Activated naive CD4-positive, alpha-beta T cell treated with anti-CD3 and anti-CD28 coated beads, Interleukin-2, amount 10 ng/mL, durations not matched to agents 7 days and 5 days (primary cell): ENCODE measurements at regions not wholly inside any gene's neighbourhood (a gene's known extent, or its start where the extent isn't known, plus 50 kb on each side); places are given as distances from the start of the nearest gene placed in this dataset.
"Not testable (repeated sequence)": the region's sequence is repeated elsewhere in the genome, so short reads cannot be mapped to it uniquely, and the experiment has no call there.

Experiments
- CTCF ChIA-PET: fragments of 350-600 bp; sonication (Branson Sonifier 250); formaldehyde crosslinking; loops from one replicate; lab custom pipeline; 2021; ENCODE audit warnings: antibody characterized with exemption; lab: Charles Lee
- DNase-seq: peaks from one replicate; pipeline ENCODE4 v3.0.0-alpha.2; 2020
- H3K27ac Mint-ChIP-seq: one replicate; pipeline ENCODE4 v1.8.0; 2021; ENCODE audit warnings: mild to moderate bottlenecking, moderate library complexity, mixed read lengths
- H3K27me3 Mint-ChIP-seq: one replicate; pipeline ENCODE4 v1.8.0; 2021; ENCODE audit warnings: mild to moderate bottlenecking, mixed read lengths
- H3K36me3 Mint-ChIP-seq: one replicate; pipeline ENCODE4 v1.8.0; 2021; ENCODE audit warnings: mixed read lengths
- H3K4me1 Mint-ChIP-seq: one replicate; pipeline ENCODE4 v1.8.0; 2021; ENCODE audit warnings: mixed read lengths
- H3K4me3 Mint-ChIP-seq: one replicate; pipeline ENCODE4 v1.8.0; 2021; ENCODE audit warnings: mild to moderate bottlenecking, moderate library complexity, mixed read lengths
- H3K9me3 Mint-ChIP-seq: one replicate; pipeline ENCODE4 v1.8.0; 2021; ENCODE audit warnings: mixed read lengths

DNA sequence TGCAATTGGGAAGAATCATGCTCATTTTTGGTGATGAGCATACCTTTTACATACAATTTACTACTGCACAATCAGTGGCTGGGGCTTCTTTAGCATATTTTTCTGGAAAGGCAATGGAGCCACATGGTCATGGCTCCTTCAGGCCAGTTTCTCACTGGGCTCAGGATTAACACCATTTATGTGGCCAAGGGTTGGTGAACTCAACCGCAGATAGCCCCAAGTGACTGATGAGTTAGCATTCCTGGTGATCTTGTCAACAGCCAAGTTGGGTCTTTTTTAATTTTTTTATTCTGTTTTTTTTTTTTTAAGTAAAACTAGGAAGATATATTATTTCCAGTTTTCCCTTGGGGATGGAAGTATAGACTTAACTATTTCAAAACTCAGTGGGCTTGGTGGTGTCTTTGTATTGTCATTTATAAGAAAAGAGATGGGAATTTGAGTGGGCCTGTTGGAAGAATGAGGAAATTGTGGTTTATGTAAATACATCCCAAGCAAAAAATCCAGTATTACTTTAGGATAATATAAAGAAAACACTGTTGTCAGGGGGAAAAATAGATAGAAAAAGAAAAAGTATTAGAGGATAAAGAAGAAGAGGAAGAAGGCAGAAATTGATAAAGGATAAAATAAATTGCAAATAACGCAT is 397.4 kb downstream of the MAFB start:
- Mint-ChIP-seq H3K9me3 (no peaks in the 10 kb centered on the region), H3K27me3 (no peaks in the 10 kb centered on the region), H3K36me3 (no peaks in the 10 kb centered on the region), H3K27ac (no peak overlapping the region), H3K4me1 (no peaks in the 10 kb centered on the region), H3K4me3 (no peak overlapping the region)
- CTCF ChIA-PET, result no interaction called here
- no peak for DNase-seq

DNA sequence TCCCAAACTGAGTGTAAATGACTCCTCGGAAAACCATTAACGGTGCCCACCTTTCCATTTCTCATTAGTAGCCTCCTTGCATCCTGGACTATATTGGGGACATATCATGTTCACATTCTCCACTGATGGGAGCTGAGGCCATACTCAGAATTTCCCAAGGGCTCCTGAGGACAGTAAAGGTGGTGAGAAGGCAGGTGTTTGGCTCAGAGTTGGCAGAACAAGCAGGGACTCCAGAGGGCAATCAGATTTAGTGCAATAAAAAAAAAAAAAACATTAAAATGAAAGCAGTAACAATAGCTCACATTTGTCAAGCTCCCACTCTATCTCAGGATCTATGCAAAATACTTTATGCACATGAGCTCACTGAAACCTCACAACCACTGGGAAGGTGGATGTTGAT is 401.4 kb downstream of the MAFB start:
- no peaks in the 10 kb centered on the region for H3K27me3 Mint-ChIP-seq
- CTCF ChIA-PET, result no interaction called here
- DNase-seq, result no peak
- H3K9me3 Mint-ChIP-seq, result no peaks in the 10 kb centered on the region
- H3K27ac Mint-ChIP-seq, result no peak overlapping the region
- no peak overlapping the region for H3K4me3 Mint-ChIP-seq
- no peaks in the 10 kb centered on the region for H3K36me3 Mint-ChIP-seq
- no peaks in the 10 kb centered on the region for H3K4me1 Mint-ChIP-seq

DNA sequence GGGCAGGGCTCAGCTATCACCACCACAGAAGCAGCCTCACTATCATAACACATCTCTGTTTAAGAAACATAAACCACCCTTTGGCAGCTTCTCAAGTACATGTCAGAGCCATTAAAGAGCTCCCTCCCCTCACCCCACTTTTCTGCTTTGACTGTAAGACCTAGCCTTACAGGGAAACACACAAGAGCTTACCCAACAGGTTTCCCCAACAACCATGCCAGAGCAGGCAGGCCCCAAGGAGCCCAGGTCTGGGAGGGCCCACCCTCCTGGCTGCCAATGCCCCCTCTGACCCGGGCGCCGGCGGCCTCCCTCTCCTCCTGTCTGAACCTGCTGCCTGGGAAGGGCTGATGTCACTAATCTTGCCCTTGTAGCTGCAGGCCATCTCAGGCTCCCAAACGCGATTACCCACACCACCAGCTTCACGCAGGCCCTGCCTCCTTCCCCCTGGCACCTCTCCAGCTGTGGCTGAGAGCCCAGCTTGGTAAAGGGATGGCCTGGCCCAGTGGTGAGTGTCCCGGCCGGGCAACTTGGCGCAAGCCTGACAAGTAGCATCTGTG is 402.0 kb downstream of the MAFB start:
- CTCF ChIA-PET, result no interaction called here
- Mint-ChIP-seq H3K4me3 (no peak overlapping the region), H3K27me3 (no peaks in the 10 kb centered on the region), H3K36me3 (no peaks in the 10 kb centered on the region), H3K27ac (no peak overlapping the region), H3K4me1 (no peaks in the 10 kb centered on the region), H3K9me3 (no peaks in the 10 kb centered on the region)
- DNase-seq, result no peak

DNA sequence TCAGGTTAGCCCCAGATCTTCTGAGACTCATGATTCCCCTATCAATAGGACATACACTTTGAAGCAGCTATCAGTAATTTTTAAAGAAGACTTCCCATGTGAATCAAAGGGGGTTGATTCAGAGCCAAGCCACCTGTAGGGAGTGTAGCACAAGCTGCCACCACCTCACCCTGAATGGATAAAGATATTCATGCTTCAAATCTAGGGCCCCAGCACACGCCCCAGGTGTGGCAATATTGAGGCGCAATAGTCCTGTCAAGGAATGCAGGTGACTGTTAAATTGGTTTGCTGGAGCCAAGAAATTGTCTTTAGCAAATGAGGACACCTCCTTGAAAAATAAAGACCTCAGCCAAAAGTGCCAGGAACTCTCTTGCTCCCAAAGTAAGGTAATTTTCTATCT is 404.4 kb downstream of the MAFB start:
- no peak overlapping the region for H3K27ac Mint-ChIP-seq
- CTCF ChIA-PET, result no interaction called here
- H3K27me3 Mint-ChIP-seq, result no peaks in the 10 kb centered on the region
- no peak for DNase-seq
- no peaks in the 10 kb centered on the region for H3K4me1 Mint-ChIP-seq
- no peaks in the 10 kb centered on the region for H3K9me3 Mint-ChIP-seq
- H3K4me3 Mint-ChIP-seq, result no peak overlapping the region
- no peaks in the 10 kb centered on the region for H3K36me3 Mint-ChIP-seq

DNA sequence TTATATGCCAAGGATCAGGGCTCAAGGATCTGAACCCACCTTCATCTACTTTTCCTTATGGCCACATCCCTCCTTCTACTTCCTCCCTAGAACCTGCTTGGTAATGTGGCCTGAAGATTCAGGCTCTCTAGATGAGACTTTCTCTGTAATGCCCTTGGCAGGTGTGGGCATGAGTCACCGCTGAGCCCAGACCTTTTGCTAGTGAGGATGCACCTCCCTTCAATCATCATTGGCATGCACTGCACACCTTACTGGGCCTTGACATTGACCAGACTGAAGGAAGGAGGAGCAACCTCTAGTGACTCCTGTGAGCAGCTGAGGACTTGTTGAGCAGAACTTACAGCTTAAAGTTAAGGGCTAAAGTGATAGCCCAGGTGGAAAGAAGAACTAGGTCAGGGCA is 405.3 kb downstream of the MAFB start:
- DNase-seq, result no peak
- Mint-ChIP-seq H3K36me3 (no peaks in the 10 kb centered on the region), H3K9me3 (no peaks in the 10 kb centered on the region), H3K27ac (no peak overlapping the region), H3K4me1 (no peaks in the 10 kb centered on the region), H3K27me3 (no peaks in the 10 kb centered on the region), H3K4me3 (no peak overlapping the region)
- CTCF ChIA-PET, result no interaction called here

DNA sequence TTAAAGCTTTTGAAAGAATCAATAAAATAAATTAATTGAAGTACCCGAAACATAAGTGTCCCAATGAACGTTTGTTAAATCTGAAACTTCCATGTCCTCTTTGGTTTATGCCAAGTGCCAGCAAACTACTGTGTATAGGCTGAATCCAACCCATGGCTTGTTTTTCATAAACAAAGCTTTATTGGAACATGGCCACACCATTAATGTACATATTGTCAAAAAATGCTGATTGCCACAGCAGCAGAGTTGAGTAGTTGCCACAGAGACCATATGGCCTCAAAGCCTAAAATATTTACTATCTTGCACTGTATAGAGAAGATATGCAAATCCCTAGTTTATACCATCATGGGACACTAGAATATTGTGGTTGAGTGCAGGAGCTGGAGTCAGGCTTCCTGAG is 406.1 kb downstream of the MAFB start:
- DNase-seq, result no peak
- H3K4me3 Mint-ChIP-seq, result no peak overlapping the region
- H3K27ac Mint-ChIP-seq, result no peak overlapping the region
- no peaks in the 10 kb centered on the region for H3K4me1 Mint-ChIP-seq
- no peaks in the 10 kb centered on the region for H3K27me3 Mint-ChIP-seq
- H3K36me3 Mint-ChIP-seq, result no peaks in the 10 kb centered on the region
- CTCF ChIA-PET, result no interaction called here
- no peaks in the 10 kb centered on the region for H3K9me3 Mint-ChIP-seq

DNA sequence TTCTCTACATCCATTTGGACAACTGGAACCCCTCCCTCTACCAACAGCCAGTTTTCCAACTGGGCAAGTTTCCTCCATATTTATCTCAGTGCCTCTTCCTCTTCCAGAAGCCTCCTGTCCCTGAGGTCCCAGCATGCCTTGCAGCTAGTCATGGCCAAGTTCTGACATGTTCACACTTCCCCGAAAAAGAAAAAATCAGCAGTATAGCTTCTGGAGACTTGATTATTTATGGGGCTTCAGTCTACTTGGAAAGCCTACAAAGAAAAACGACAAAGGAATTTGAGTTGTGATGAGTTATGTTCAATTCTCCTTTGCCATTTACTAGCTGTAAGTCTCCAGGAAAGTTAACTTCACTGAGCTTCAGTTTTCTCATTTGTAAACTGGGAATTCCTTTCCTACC is 406.5 kb downstream of the MAFB start:
- H3K27me3 Mint-ChIP-seq, result no peaks in the 10 kb centered on the region
- no peak for DNase-seq
- H3K4me3 Mint-ChIP-seq, result no peak overlapping the region
- H3K4me1 Mint-ChIP-seq, result no peaks in the 10 kb centered on the region
- H3K9me3 Mint-ChIP-seq, result no peaks in the 10 kb centered on the region
- H3K27ac Mint-ChIP-seq, result no peak overlapping the region
- H3K36me3 Mint-ChIP-seq, result no peaks in the 10 kb centered on the region
- CTCF ChIA-PET, result no interaction called here

DNA sequence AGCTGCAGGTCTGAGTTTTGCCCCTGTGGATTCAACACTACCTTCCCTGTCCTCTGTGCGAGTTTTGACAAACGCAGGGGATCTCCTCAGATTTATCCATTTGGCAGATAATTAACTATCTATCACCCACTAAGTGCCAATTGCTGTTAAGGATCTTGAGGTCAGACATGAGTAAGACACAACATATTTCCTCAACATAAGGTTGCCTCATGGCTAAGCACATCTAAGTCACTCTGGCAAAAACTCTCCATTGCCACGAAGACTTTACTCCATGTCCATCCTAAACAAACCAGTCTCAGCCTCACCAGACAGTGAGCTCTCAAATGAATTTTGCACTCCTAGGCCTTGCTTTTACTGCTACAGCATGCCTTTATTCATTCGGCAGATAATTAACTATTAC is 408.4 kb downstream of the MAFB start:
- CTCF ChIA-PET, result no interaction called here
- no peak for DNase-seq
- Mint-ChIP-seq H3K4me1 (no peaks in the 10 kb centered on the region), H3K4me3 (no peak overlapping the region), H3K9me3 (no peaks in the 10 kb centered on the region), H3K36me3 (no peaks in the 10 kb centered on the region), H3K27ac (no peak overlapping the region), H3K27me3 (no peaks in the 10 kb centered on the region)

DNA sequence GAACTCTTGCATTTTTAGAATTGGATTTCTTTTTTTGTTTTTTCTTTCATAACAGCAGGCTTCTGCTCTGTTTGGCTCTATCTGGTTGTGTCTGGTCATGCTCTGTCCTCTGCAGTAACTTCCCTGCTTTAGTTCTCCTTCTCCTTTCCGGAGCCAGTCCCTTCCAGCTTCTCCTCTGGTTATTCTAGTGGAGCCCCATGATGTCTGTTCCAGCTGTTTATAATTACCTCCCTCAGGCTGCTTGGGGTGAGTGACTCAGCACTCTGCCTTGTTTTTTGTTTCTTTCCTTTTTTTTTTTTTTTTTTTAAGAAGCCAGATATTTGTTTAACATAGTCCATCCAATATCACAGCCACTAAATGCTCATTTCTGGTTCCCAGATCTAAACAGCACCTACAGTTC is 409.6 kb downstream of the MAFB start:
- no peak overlapping the region for H3K27ac Mint-ChIP-seq
- H3K4me1 Mint-ChIP-seq, result no peaks in the 10 kb centered on the region
- H3K4me3 Mint-ChIP-seq, result no peak overlapping the region
- no peak for DNase-seq
- no peaks in the 10 kb centered on the region for H3K27me3 Mint-ChIP-seq
- H3K36me3 Mint-ChIP-seq, result no peaks in the 10 kb centered on the region
- CTCF ChIA-PET, result no interaction called here
- no peaks in the 10 kb centered on the region for H3K9me3 Mint-ChIP-seq

DNA sequence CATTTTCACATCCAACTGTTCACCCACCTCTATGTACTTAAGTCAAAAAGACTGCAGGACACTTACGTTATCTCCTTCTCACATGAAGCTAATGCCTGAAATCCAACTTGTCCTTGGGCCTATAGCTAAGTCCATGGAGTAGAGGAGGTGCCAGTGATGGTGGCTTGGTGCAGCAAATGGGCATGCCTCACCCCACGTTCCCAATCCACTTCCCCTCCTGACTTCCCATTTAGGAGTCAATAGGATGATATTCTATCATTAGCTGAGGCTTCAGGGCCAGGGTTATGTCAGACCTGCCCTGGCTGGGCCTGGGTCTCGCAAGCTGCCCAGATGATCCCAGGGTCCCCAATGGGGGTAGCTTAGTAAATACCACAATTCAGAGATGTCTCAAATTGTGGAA is 410.4 kb downstream of the MAFB start:
- no peak overlapping the region for H3K4me3 Mint-ChIP-seq
- H3K27ac Mint-ChIP-seq, result no peak overlapping the region
- no peaks in the 10 kb centered on the region for H3K9me3 Mint-ChIP-seq
- DNase-seq, result no peak
- no peaks in the 10 kb centered on the region for H3K27me3 Mint-ChIP-seq
- no peaks in the 10 kb centered on the region for H3K4me1 Mint-ChIP-seq
- H3K36me3 Mint-ChIP-seq, result no peaks in the 10 kb centered on the region
- CTCF ChIA-PET, result no interaction called here

DNA sequence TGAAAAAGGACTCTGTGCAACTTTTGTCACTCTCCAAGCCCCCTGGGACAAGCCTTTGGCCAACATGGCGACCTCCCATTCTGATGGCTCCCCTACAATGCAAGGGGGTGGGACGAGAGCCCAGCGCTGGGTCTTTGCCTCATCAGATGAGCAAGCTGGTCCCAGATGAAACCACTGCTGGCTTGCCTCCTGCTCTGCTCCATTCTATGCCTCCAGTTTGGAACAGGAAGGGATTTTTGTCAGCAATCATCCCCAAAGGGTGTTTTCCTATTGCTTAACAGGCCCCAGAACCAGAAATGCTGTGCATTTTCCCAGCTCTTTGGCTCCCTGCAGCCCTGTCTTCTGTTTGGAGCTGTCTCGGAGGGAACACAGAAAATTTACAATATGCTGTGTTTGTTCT is 412.7 kb downstream of the MAFB start:
- Mint-ChIP-seq H3K4me3 (no peak overlapping the region), H3K36me3 (no peaks in the 10 kb centered on the region), H3K27me3 (no peaks in the 10 kb centered on the region), H3K27ac (no peak overlapping the region), H3K9me3 (no peaks in the 10 kb centered on the region), H3K4me1 (no peaks in the 10 kb centered on the region)
- CTCF ChIA-PET, result interaction anchor here (1.7 kb wide), 1 partner anchor 9 kb away, joined by 4 read pairs; no protein-coding TSS in a partner anchor
- DNase-seq, result no peak

DNA sequence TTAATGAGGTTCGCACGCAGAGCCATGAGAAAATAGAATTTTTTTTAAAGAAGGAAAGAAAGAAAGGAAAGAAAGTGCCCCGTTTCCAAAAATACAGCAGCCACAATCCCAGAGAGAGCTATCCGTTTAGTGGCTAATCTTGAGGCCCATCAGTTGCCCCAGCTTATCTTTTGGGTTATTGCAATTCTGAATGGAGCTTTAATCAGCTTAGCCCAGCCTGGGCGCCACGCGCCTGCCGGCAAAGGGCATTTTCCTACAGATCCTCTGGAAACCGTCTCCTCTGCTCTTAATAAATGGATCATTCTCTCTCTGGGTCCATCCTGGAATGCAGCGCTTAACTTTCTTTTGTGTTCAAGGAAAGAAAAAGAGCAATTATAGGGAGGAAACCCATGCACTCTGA is 413.3 kb downstream of the MAFB start:
- Mint-ChIP-seq H3K9me3 (no peaks in the 10 kb centered on the region), H3K36me3 (no peaks in the 10 kb centered on the region), H3K27ac (no peak overlapping the region), H3K4me1 (no peaks in the 10 kb centered on the region), H3K27me3 (no peaks in the 10 kb centered on the region), H3K4me3 (no peak overlapping the region)
- DNase-seq, result no peak
- CTCF ChIA-PET, result interaction anchor here (1.7 kb wide), 1 partner anchor 9 kb away, joined by 4 read pairs; no protein-coding TSS in a partner anchor

DNA sequence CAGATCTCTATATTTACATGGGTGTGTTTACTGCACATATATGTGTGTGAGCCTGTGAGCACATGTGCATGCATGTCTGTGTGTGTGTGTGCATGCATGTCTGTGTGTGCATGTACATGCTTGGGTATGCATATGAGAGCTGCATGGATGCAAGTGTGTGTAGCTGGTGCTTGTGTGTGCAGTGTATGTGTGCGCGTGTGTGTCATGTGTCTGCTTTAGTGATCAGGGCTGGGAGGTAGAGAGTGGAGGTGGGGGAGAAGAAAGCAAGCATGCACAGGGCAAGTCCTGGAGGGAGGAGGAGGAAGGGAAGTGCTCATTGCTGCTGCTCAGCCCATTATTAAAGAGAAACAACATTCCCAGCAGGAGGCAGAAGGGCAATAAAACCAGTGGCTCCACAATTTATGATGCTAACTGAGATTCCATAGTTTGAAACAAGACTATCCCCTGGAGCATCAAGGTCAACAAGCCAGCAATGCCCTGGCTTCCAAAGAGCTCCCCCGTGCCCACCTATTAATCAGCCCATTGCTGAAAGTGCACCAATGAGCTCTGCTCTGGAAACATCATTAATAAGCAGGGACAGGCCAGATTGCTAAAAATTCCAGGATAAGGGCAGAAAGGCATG is 414.0 kb downstream of the MAFB start:
- Mint-ChIP-seq H3K4me3 (no peak overlapping the region), H3K27me3 (no peaks in the 10 kb centered on the region), H3K27ac (no peak overlapping the region), H3K9me3 (no peaks in the 10 kb centered on the region), H3K36me3 (no peaks in the 10 kb centered on the region), H3K4me1 (no peaks in the 10 kb centered on the region)
- CTCF ChIA-PET, result interaction anchor here (1.7 kb wide), 1 partner anchor 8 kb away, joined by 4 read pairs; no protein-coding TSS in a partner anchor
- DNase-seq, result no peak

DNA sequence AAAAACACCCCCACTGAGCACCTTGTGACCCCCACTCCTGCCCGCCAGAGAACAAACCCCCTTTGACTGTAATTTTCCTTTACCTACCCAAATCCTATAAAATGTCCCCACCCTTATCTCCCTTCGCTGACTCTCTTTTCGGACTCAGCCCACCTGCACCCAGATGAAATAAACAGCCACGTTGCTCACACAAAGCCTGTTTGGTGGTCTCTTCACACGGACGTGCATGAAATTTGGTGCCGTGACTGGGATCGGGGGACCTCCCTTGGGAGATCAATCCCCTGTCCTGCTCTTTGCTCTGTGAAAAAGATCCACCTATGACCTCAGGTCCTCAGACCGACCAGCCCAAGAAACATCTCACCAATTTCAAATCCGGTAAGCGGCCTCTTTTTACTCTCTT is 419.8 kb downstream of the MAFB start:
- H3K4me3 Mint-ChIP-seq, H3K4me1 Mint-ChIP-seq, H3K27me3 Mint-ChIP-seq, H3K9me3 Mint-ChIP-seq, DNase-seq, CTCF ChIA-PET, H3K36me3 Mint-ChIP-seq, H3K27ac Mint-ChIP-seq: not testable (repeated sequence)

DNA sequence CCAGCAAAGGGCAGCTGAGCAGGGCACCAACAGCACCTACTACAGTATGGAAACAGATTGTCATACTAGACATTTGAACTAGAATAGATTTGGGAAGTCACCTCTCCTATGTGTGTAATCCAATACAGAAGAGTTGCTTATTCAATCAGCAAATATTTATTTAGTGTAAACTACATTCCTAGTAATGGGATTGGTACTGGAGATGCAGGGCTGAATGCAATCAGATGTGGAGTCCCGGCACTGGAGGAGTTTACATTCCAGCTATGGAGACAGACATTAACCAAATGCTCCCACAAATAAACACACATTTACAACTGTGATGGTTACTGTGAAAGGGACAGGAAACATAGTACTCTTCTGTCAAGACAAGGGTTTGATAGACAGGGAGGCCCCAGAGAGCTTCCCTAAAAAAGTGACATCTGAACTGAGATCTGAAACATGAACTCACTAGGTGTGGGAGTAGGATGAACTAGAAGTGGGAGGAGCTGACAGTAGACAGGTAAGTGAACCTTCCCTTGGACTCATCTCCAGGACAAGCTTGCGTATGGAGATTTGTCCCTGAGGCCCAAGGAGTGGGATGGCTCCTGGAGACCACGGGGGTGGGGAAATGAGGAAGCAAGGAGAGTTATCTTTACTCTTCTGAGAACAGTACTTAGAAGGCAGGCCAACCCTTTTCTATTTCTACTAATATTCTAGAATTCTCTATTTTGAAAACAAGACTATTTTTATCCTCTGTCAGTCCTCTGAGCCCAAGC is 420.5 kb downstream of the MAFB start:
- Mint-ChIP-seq H3K36me3 (no peaks in the 10 kb centered on the region), H3K4me3 (no peak overlapping the region), H3K27me3 (no peaks in the 10 kb centered on the region), H3K4me1 (no peaks in the 10 kb centered on the region), H3K9me3 (no peaks in the 10 kb centered on the region), H3K27ac (no peak overlapping the region)
- CTCF ChIA-PET, result no interaction called here
- DNase-seq, result no peak
